Islet of Langerhans (tissue), 1 donor: ENCODE measurements at regions not wholly inside any gene's neighbourhood (a gene's known extent, or its start where the extent isn't known, plus 50 kb on each side); places are given as distances from the start of the nearest gene placed in this dataset.

ENCODE experiments used
- FAIRE-seq: peaks from one replicate; lab custom pipeline; 2011; peaks lifted over from hg19 to GRCh38; lab: Jason Lieb, UNC

- FAIRE-seq = no peak
These were observed 167.1 kb upstream of the SIX2 start for GRCh38 chr2:45176390-45176789.

DNA sequence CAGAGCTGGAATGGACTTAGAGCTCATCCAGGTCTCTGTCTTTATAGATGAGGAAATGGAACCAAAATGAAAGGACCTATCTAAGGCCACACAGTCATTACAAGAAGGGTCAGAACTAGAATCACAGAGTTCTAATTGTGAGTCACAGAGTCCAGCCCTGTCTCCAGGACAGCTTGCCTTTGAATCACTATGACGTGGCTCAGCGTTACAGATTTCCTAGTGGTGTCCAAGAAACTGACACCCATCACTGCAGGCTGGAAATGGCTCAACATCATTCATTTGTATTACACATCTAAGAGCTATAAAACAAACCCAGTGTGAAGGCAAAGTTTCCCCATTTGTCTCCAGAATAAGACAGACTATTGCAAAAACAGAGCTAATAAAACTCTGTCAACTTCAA is 164.3 kb upstream of the SIX2 start:
- no peak for FAIRE-seq

DNA sequence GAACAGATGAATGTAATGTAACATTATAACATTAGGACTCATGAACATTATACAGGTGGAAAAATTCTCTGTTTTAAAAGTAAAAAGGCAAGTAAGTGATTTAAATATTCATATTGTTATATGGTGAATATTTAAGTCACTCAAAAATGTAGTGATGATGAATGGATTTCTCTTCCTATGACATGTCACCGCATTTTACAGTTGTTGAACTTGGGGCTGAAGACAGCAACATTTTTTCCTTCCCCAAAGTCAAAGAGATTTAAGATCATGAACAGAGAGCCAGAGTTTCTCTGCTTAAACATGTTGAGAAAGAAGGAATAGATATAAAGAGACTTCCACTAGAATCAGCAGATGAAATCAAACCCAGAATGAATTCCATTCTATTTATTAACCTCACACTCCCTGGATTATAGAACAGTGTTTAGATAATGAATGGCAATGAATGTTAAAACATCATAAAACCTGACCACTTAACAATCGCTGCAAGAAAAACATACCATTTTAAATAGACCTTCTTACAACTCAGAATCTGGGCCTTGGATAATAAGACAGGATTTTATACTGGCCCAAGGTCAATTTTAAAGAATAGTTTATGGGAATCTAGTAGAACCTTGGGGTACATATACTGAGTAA is 163.6 kb upstream of the SIX2 start:
- FAIRE-seq = no peak

- no peak for FAIRE-seq
These were observed 162.9 kb upstream of the SIX2 start for GRCh38 chr2:45172142-45172541.

- FAIRE-seq = peak; percentile 78
These were observed 161.9 kb upstream of the SIX2 start for GRCh38 chr2:45171136-45171501.

DNA sequence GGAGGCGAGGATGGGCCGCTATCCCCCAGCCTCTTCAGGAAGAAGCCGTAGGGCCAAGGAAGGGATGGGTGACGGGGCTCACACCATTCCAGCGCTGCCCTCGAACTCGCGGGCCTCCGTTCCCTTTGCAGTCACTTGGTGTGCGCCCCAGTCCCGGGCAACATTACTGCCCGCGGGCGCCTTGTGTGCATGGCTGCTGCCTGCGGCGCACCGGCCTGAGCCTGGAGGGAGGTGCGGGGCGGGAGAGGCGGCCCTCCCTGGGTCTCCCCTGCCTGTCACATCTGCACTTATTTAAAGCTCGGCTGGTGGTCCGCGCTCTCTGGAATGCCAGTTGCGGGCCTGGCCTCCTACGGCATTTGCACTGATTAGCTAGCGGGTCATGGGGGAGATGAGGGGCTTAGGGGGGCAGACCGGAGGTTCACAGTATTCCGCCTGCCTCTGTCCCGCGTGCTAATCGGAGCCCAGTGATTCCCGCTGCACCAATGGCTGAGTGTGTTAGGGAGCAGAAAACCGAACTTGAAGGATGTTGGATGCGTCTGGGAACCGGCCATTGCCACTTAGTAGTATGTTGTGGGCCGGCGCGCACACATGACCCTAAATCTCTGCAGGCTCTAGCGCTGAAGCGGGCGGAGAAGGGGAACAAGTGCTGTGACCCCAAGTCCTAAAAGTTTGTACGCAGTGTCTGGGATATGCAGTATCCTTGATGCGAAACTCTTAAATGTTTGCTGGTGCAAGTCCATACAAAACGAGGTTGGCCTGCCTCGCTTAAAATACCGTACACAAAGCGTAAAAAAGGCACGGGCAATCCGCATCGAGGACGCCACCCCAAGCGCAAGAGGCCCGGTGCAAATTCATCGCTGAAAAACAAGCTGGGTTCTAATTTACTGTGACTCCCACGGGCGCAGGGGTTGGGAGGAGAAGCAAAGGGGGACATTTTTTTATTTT is 161.2 kb upstream of the SIX2 start:
- no peak for FAIRE-seq

- no peak for FAIRE-seq
These were observed 160.3 kb upstream of the SIX2 start for GRCh38 chr2:45169339-45170190.

DNA sequence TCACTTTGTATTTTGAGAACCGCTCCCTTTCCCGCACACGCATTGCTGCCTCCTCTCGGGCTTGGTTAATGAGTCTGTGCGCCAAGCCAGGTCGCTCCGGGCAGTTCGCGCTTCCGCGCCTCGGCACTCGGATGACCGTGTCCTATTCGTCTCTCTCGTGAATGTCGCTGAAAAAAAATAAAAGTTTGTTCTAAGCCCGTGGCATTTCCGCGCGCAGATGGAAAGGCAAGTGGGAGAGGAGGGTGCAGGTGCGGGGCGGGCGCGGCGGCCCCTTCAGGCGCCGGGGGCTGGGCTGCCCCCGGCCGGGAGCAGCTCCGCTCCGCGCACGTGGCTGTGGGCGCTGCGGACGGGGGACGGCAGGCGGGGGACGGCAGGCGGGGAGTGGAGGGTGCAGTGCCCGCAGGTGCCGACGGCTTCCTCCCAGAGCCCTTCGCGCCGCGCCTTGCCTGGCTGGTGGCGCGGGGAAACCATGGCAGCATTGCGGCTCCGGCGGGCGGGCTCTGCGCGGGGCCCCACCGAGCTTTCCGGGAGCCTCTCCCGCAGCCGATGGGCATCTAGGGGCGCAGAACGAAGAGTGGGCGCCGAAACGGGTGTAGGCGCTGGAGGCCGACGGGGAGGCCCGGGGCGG is 159.6 kb upstream of the SIX2 start:
- no peak for FAIRE-seq

DNA sequence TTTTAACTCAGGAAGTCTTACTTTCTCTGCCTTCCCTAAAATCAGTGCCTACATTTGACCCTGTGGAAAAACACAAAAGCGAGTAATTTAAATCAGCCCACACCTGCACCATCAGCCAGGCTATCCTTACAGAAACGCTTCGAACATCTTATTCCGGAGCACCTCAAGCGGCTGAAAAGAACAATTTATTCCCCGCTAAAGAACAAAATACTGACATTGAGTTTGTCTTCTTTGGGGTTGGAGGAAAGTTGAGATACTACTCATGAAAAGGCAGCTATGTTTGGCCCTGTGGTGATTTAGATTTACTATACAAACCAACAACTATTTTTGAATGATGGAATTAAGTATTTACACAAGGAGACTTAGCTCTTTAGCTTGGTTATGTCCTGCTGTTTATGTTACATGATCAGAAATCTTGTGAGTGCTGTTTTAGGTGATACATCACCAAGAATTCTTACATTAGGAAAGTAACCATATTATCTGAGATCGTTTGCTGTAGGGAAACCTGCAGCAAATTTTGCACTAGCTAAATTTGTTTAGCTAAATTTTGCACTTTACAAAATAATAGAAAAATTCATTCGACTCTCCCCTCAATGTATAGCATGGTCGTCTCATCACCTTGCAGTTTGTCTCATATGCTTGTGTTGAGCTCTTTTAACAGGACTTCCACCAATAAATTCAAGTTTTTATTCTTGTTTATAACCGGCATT is 158.8 kb upstream of the SIX2 start:
- FAIRE-seq = no peak

DNA sequence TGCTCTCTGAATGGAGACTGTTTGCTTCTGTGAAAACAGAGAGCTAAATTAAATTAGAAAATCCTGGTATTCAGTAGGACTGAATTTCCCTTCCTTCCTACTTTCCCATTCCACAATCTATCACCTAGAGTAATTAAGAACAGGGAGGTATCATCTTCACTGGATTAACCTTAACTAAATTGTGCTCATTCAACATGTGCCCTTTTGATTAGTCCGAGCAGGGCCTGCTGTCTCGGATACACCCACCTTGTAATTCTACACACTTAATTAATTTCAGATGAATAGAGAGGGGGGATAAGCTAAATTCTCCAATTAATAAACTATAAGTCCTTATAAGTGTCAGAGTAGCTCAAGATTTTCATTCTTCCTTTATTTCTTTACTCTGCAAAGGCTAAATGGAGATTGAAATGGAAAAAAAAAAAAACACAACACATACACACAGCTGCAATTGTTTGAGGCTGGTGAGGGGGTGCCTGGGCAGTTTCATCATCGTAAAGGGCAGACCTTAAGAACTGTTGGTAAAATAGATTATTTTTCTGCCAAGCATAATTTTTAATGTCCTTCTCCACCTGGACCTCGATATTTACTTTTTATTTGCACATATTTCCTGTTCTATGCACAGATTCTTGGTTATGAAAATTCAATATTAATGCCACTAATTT is 157.1 kb upstream of the SIX2 start:
- peak; percentile 60 for FAIRE-seq

DNA sequence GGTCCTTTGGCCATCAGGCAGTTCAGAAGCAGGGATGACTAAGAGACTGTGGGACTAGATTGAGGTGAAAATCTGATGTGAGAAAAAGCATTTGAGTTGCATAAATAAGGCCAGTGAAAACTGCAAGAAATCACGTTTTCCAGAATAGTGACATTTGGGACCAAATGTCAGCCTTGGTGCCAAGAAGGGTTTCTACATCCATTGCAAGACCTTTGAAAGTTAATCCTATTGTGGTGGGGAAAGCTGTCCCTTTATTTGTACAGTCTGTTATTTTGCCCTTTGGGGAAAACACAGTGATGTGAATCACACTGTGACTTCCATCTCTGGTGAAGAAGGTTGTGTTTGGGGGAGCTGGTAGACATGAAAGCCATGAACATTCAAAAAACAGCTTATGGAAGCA is 153.5 kb upstream of the SIX2 start:
- FAIRE-seq = no peak

GRCh38 chr2:45156605-45157004 is 147.4 kb upstream of the SIX2 start:
- no peak for FAIRE-seq

GRCh38 chr2:45154606-45155155 is 145.4 kb upstream of the SIX2 start:
- no peak for FAIRE-seq

DNA sequence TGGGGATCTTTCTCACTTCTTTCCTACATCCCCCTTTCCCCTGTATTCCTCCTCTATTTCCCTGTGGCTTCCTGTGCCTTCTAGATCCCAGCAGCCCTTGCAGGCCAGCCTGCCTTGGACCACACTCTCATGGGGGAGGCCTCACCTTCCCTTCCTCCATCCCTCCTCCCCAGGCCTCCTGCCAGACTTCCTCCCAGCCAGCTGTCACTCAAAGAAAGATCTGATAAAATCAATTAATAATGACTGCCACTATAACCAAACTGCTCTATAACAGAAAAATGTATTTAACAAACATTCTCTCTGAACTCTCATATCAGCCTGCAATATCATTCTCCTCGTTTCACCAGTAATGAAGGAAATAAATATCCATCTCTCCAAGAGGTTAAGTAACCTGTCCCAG is 144.9 kb upstream of the SIX2 start:
- no peak for FAIRE-seq

DNA sequence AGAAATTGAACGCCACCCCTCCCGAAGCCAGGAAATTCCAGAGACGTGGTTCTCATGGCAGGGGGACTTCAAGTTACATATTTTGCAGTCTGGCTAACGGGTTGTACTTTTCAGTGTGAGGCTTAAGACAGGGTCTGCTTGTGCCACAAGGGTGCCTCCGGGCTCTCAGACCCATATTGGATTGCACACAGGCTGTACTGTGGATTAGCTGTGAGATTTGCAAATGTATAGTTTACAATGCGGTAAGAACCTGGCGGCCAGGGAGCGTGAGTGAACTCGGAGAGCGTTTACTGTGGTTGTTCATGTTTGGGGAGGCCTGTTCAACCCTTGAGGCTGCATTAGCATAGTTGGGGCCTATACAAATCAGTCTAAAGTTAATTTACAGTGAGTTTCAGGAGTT is 143.9 kb upstream of the SIX2 start:
- FAIRE-seq = no peak

DNA sequence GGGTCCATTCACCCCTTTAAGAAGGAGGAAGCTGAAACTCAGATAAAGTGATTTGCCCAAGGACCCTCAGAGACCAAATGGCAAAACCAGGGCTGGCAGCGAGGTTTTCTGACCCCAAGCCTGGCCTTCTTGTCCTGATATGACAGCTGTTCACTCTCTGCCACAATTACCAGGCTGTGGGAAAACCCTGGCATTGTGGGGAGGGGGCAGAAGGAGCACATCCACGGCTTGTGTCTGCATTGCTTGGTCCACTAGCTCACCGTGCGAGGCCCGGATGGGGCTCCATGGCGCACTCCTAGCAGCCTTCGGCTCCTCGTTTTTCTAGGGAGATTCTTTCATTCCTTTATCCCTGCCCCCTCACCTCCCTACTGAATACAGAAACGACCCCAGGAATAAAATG is 143.4 kb upstream of the SIX2 start:
- FAIRE-seq = no peak

DNA sequence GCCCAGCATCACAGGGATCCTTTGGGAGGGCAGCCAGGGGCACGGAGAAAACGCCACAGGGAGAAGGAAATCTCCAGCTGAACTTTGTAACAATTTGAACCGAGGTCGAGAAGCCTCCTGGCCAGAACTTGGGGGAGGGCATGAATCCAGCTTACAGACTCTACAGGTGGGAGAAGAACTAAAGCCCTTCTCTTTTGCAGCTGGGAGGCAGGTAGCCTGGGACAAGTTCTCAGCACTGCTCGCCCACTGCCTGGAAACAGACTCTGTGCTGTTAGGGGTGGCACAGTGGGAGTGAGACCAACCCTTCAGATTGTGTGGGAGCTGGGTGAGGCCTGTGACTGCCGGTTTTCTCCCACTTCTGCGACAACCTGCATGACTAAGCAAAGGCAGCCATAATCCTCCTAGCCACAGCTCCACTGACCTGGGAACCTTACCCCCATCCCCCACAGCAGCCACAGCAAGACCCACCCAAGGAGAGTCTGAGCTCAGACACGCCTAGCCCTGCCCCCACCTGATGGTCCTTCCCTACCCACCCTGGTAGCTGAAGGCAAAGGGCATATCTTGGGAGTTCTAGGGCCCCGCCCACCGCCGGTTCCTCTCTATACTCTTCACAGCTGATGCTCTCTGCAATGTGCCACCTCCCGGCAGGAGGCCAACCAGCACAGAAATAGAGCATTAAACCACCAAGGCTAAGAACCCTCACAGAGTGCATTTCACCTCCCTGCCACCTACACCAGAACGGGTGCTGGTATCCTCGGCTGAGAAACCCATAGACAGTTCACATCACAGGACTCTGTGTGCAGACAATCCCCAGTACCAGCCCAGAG is 136.0 kb upstream of the SIX2 start:
- no peak for FAIRE-seq

DNA sequence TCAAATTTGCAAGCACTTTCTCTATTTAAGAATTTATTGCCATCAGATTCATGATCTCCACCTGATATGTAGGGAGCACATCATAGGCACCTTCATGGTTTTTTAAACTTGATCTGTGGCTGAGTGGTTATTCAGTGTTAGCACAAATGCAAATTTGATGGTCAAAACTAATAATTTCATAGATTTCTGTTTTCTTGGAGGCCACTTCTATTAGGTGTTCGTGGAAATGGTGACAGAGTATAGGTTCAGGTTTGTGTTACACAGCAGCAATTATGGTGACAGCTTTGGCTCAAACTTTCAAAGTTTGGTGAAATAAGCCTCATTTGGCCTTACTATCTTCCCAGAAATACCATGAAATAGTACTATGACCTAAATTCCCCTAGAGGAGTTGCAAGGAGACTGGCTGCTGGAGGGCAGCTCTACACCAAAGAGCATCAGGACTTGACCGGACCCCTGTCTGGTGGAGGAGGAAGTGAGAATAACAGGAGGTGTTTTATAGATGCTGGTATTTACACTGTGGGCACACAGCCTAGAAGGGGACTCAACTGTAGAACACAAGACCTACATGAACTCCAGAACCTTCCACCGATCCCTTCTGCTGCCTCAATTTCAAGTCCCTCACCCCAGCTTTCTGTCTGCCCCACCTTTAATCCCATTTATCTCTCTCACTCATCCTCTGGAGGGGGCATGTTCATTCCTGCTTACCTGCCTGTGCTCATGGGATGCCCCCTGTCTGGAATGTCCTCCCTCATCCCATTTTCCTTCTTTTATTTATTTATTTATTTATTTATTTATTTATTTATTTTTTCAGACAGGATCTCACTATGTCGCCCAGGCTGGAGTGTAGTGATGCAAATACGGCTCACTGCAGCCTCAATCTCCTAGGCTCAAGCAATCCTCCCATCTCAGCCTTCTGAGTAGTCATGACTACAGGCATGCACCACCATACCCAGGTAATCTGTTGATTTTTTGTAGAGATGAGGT is 132.9 kb upstream of the SIX2 start:
- FAIRE-seq = no peak

DNA sequence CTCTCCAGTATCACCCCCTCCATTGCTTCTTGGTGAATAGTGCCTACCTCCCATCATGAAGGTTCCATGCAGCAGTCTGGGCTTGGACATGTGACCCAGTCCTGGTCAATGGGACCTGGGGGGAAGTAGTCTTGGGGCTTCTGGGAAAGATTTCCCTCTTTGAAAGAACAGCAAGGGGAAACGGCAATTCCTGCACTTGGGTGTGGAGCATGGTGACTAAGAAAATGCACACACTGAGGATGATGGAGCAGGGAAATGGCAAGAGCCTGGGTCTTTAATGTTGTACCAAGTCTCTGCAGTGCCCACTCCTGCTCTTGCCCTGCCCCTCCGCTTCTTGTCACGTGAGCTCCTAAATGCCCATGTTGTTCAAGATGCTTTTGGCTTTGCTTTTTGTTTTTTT is 131.4 kb upstream of the SIX2 start:
- no peak for FAIRE-seq
